Stimulated activated memory B cell treated with anti-CD40 and anti-IgM and Interleukin-4, amounts not matched to agents 10 μg/mL and 1 μg/mL and 100 μg/mL, for 72 hours (primary cell): ENCODE measurements at regions not wholly inside any gene's neighbourhood (a gene's known extent, or its start where the extent isn't known, plus 50 kb on each side); places are given as distances from the start of the nearest gene placed in this dataset.
"Not testable (repeated sequence)": the region's sequence is repeated elsewhere in the genome, so short reads cannot be mapped to it uniquely, and the experiment has no call there.

ENCODE experiments used
- ATAC-seq: fragments of 150-1000 bp; cut with Tn5 transposase; 2 replicates; pipeline ENCODE4 v1.10.0; 2021
- H3K27ac Mint-ChIP-seq: one replicate; pipeline ENCODE4 v1.8.0; 2022; ENCODE audit warnings: mild to moderate bottlenecking, mixed read lengths
- H3K27me3 Mint-ChIP-seq: one replicate; pipeline ENCODE4 v1.8.0; 2022; ENCODE audit warnings: mixed read lengths
- H3K36me3 Mint-ChIP-seq: one replicate; pipeline ENCODE4 v1.8.0; 2022; ENCODE audit warnings: mixed read lengths
- H3K4me1 Mint-ChIP-seq: one replicate; pipeline ENCODE4 v1.8.0; 2022; ENCODE audit warnings: mixed read lengths
- H3K4me3 Mint-ChIP-seq: one replicate; pipeline ENCODE4 v1.8.0; 2022; ENCODE audit warnings: mild to moderate bottlenecking, moderate library complexity, mixed read lengths
- H3K9me3 Mint-ChIP-seq: one replicate; pipeline ENCODE4 v1.8.0; 2022; ENCODE audit warnings: mixed read lengths

DNA sequence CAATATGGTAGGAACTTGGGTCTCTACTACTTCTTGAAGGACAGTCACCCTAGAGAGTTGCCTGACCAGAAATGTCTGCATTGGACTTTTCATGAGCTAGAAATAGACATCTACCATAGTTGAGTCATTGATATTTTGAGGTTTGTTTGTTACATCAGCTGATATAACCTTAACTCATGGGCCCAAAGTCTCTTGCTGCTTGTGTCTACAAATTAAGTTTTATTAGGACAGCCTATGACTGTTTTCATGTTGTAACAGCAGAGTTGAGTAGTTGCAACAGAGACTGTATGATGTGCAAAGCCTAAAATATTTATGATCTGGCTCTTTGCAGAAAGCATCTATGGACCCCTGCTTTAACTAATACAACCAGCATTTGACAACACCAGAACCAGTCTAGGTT lies 155.3 kb downstream of the MIAT start:
- H3K9me3 Mint-ChIP-seq, result peaks cover 8% of the 10 kb centered on the region
- no peak overlapping the region for H3K27ac Mint-ChIP-seq
- no peaks in the 10 kb centered on the region for H3K4me1 Mint-ChIP-seq
- H3K27me3 Mint-ChIP-seq, result no peaks in the 10 kb centered on the region
- ATAC-seq, result no peak
- no peak overlapping the region for H3K4me3 Mint-ChIP-seq
- H3K36me3 Mint-ChIP-seq, result peaks cover 42% of the 10 kb centered on the region

DNA sequence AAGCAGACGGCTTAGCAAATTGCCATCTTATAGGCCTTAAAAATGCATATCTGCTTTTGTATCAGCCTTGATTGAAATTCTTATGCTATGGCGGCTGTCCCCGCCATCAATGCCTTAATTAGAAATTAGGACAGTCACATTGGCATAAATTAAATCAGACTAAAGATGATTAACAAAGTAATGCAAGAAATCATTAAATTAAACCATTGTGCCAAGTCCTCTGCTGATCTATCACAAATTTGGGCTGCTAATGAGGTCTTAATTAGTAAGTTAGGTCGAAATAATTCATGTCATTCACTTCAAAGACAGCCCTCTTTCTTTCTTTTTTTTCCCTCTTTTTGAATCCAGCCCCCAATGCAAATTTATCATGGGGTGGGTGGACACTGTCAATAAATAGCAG lies 159.3 kb downstream of the MIAT start:
- no peak overlapping the region for H3K27ac Mint-ChIP-seq
- H3K4me3 Mint-ChIP-seq, result no peak overlapping the region
- H3K36me3 Mint-ChIP-seq, result peaks cover 37% of the 10 kb centered on the region
- no peak for ATAC-seq
- H3K9me3 Mint-ChIP-seq, result peaks cover 14% of the 10 kb centered on the region
- H3K27me3 Mint-ChIP-seq, result no peaks in the 10 kb centered on the region
- no peaks in the 10 kb centered on the region for H3K4me1 Mint-ChIP-seq

DNA sequence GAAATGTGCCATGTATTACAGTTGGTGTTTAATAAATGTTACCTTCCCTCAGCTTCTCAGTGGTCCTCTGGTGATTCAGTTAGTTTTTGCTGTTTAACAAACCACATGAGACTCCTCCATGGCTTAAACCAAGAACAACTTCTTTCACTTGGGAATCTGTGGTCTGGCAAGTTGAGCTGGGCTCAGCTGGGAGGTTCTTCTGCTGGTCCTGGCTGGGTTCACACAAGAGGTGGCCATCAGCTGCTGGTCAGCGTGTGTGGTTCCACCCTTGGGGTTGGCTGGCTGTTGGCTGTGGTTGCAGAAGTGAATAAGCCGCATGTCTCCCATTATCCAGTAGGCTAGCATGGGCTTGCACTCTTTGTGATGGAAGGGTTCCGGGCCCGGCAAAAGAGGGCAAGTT lies 160.5 kb downstream of the MIAT start:
- no peaks in the 10 kb centered on the region for H3K4me1 Mint-ChIP-seq
- H3K9me3 Mint-ChIP-seq, result peaks cover 14% of the 10 kb centered on the region
- H3K36me3 Mint-ChIP-seq, result peaks cover 30% of the 10 kb centered on the region
- ATAC-seq, result no peak
- no peak overlapping the region for H3K4me3 Mint-ChIP-seq
- H3K27ac Mint-ChIP-seq, result no peak overlapping the region
- no peaks in the 10 kb centered on the region for H3K27me3 Mint-ChIP-seq

DNA sequence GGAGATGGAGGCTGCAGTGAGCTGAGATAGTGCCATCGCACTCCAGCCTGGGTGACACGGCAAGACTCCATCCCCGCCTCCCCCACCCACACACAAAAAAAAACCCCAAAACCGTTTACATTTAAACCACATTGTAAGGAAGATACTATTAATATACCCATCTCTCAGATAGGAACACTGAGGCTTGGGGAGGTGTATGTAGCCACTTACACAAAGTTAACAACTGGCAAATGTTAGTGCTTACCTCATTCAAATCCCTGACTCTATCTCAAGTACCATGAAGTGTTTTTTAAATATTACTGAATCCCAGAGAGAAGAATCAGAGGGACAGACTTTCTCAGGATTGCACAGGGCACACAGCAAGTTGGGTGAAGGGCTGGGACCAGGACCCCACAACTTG lies 164.5 kb downstream of the MIAT start:
- Mint-ChIP-seq H3K4me1 (no peaks in the 10 kb centered on the region), H3K27ac (no peak overlapping the region)
- ATAC-seq, result no peak

DNA sequence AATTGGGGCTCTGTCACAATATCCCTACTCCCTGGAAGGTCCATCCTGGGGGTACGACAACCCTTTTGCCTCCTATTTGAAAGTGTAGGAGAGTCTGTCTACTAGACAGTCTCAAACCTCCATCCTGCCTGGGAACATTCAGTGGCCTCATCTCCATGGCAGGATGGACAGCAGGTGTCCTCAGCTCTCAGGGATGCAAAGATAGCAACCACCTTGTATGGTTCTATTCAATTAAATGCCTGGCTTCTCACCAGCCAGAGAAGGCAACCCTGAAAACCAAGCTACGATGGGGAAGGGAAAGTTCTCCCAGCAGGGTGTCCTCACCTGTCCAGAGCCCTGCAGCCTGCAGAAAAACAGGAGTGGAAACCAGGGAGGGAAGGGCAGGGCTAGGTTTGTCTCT lies 164.9 kb downstream of the MIAT start:
- Mint-ChIP-seq H3K27me3 (no peaks in the 10 kb centered on the region), H3K4me1 (no peaks in the 10 kb centered on the region), H3K36me3 (peaks cover 14% of the 10 kb centered on the region), H3K9me3 (peaks cover 10% of the 10 kb centered on the region), H3K27ac (no peak overlapping the region), H3K4me3 (no peak overlapping the region)
- ATAC-seq, result no peak

More for the DNA sequence above, 164.5 kb downstream of the MIAT start:
- H3K27me3 Mint-ChIP-seq, result no peaks in the 10 kb centered on the region
- H3K4me3 Mint-ChIP-seq, result no peak overlapping the region
- peaks cover 18% of the 10 kb centered on the region for H3K36me3 Mint-ChIP-seq
- H3K9me3 Mint-ChIP-seq, result peaks cover 11% of the 10 kb centered on the region

DNA sequence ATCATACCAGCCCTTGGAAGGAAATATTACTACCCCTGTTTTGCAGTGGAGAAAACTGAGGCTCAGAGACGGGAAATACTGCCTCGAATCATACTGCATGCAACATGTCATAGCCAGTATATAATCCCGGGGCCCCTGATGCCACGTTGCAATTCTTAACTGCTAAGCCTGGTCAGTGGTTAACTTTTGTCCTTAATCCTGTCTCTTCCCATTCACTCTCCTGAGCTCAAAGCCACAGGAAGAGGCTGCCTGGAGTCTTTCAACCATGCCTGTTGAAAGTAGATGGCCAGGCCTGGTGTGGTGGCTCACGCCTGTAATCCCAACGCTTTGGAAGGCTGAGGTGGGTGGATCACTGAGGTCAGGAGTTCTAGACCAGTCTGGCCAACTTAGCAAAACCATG lies 166.6 kb downstream of the MIAT start:
- ATAC-seq, result no peak
- no peaks in the 10 kb centered on the region for H3K27me3 Mint-ChIP-seq
- H3K4me1 Mint-ChIP-seq, result peaks cover 5% of the 10 kb centered on the region
- H3K27ac Mint-ChIP-seq, result no peak overlapping the region
- peaks cover 5% of the 10 kb centered on the region for H3K36me3 Mint-ChIP-seq
- no peaks in the 10 kb centered on the region for H3K9me3 Mint-ChIP-seq
- H3K4me3 Mint-ChIP-seq, result no peak overlapping the region

DNA sequence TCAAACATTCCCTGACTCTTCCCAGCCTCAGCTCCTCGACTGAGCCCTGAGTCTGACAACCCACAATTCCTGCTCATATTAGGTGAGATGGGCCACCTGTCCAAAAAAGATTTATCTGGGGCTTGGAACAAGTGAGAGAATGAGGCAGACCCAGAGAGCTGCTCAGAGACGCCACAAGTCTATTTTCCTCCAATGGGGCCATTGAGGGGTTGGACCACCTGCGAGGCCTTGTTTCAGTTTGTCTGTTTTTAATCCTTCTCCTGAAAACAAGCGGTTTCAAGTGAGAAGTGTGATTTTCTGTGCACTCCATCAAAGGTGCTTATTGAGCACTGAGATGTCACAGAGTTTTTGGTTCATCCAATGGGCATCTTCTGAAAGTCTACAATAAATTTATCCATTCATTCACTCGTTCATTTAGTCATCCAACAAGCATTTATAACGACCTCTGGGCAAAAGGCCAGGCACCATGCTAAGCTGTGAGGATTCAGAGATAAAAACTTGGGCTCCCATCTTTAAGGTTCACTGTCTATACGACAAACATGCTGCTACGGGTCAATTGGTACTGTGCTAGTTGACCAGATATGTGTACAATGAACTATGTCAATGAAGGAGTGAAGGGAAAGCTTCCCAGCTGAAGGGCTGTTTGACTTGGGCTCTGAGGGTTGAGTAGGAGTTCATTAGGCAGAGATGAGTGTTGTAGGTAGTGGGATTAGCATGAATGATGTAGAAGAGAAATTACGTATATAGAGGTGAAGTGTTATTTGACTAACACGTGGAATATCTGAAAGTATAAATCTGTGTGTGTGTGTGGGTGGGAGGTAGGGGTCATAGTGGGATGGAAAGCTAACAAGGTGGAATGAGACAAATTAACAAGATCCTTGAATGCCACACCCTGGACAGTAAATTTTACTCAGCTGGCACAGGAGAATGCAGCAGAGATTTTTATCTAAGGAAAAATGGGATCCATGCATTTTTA lies 168.9 kb downstream of the MIAT start:
- no peak overlapping the region for H3K27ac Mint-ChIP-seq
- no peaks in the 10 kb centered on the region for H3K9me3 Mint-ChIP-seq
- peaks cover 5% of the 10 kb centered on the region for H3K36me3 Mint-ChIP-seq
- no peak overlapping the region for H3K4me3 Mint-ChIP-seq
- ATAC-seq, result no peak
- no peaks in the 10 kb centered on the region for H3K27me3 Mint-ChIP-seq
- H3K4me1 Mint-ChIP-seq, result peaks cover 5% of the 10 kb centered on the region

DNA sequence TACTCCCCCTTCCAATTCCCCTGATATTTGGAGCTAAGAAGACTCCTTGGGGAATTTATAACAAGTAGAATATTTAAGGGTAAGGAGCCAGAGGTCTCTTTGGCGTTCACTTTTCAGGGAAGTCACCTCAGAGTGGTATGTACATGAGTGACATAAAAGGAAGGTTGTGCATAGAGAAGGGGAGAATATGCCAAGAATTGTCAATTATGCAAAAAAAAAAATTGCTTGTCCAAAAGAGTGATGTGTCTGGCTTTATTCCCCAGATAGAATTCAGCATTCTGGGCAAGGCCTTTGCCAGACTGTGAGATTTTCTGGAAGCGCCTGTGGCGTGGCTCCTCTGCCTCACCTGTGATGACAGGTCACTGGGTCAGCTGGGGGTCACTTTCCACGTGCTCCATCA lies 170.2 kb downstream of the MIAT start:
- Mint-ChIP-seq H3K4me1 (peaks cover 5% of the 10 kb centered on the region), H3K27me3 (no peaks in the 10 kb centered on the region)

DNA sequence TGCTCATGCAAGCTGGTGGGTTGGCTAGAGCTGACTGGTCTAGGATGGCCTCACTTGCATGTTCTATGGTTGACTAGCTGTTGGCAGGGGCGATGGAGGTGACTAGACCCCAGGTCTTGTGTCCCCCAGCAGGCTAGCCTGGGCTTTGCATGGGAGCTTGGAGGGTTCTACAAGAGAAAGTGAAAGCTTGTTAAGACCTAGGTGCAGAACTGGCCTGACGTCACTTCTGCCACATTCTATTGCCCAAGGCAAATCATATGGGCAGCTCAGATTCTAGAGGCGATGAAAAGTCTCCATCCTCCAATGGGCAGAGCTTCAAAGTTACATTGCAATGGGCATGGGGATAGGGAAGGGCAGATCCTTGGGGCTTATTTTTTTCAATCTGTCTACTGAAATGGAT lies 170.9 kb downstream of the MIAT start:
- Mint-ChIP-seq H3K27ac (no peak overlapping the region), H3K27me3 (no peaks in the 10 kb centered on the region), H3K9me3 (no peaks in the 10 kb centered on the region), H3K36me3 (peaks cover 5% of the 10 kb centered on the region), H3K4me3 (no peak overlapping the region), H3K4me1 (peaks cover 5% of the 10 kb centered on the region)
- no peak for ATAC-seq

More for the DNA sequence above, 170.2 kb downstream of the MIAT start:
- H3K4me3 Mint-ChIP-seq, result no peak overlapping the region
- H3K36me3 Mint-ChIP-seq, result peaks cover 5% of the 10 kb centered on the region
- no peaks in the 10 kb centered on the region for H3K9me3 Mint-ChIP-seq
- ATAC-seq, result no peak
- no peak overlapping the region for H3K27ac Mint-ChIP-seq

DNA sequence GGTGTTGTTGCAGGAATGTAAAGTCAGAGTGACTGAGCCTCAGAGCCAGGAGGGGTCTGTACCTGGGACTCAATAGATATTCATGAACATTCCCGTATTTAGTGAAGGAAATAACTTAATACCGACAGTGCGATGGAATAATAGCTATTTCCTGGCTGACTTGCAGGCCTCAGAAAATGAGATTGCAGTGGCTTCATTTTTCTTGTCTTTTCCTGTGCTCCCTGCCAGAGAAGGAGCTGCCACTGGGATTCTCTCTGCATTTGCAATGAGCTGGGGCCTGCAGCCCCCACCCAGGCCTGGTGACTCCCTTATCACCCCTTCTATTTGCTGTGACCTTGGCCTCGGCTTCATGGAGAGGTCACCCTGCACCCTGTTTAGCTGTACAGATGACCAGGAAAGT lies 173.4 kb downstream of the MIAT start:
- H3K4me1 Mint-ChIP-seq, result peaks cover 5% of the 10 kb centered on the region
- H3K4me3 Mint-ChIP-seq, result no peak overlapping the region
- no peaks in the 10 kb centered on the region for H3K9me3 Mint-ChIP-seq
- peaks cover 5% of the 10 kb centered on the region for H3K36me3 Mint-ChIP-seq
- no peak for ATAC-seq
- no peak overlapping the region for H3K27ac Mint-ChIP-seq
- H3K27me3 Mint-ChIP-seq, result no peaks in the 10 kb centered on the region

DNA sequence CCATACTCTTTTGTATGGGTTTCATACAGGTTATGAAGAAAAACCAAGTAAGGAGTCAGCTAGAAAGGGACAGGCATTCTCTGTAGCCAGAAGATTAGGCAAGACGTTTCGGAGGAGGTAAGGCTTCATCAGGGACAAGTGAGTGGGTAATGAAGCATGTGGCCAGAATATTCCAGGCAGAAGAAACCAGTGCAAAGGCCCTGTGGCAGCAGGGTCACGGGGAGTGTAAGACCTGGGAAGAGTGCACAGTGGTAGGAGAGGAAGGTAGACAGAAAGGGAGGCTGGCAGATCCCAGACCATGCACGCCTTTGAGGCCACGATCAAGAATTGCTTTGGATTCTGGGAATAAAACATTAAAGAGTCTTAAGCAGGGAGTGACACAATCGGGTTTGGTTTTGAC lies 177.6 kb downstream of the MIAT start:
- Mint-ChIP-seq H3K36me3 (no peaks in the 10 kb centered on the region), H3K4me1 (no peaks in the 10 kb centered on the region), H3K9me3 (no peaks in the 10 kb centered on the region), H3K4me3 (no peak overlapping the region), H3K27ac (no peak overlapping the region), H3K27me3 (no peaks in the 10 kb centered on the region)
- ATAC-seq, result no peak

DNA sequence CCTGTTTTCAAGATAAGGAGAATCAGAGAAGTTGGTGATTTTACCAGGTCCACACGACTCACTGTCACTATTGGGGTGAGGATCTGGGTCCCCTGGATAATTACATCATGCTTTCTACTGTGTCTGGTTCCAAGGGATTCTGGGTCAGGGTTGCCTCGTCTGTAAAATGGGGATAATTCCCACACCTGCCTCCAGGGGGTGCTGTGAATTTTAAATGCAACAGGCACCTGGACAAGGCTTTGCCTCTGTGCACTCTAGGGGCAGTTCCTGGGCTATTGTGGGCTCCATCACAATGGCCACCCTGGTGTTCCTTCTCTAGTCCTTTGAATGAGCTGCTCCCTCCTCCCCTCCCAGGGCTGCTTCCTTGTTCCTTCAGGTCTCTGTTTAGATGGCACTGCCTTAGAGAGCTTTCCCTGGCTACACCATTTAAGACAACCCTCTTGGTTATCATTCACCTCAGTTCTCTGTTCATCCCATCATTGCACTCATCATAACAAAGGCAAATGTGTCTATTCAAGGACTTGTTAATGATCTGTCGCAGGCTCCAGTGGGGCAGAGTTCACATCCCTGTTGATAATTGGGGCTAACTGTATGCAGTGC lies 178.6 kb downstream of the MIAT start:
- Mint-ChIP-seq H3K4me1 (no peaks in the 10 kb centered on the region), H3K4me3 (no peak overlapping the region), H3K27ac (no peak overlapping the region), H3K9me3 (no peaks in the 10 kb centered on the region), H3K27me3 (no peaks in the 10 kb centered on the region), H3K36me3 (peaks cover 6% of the 10 kb centered on the region)
- ATAC-seq, result no peak

DNA sequence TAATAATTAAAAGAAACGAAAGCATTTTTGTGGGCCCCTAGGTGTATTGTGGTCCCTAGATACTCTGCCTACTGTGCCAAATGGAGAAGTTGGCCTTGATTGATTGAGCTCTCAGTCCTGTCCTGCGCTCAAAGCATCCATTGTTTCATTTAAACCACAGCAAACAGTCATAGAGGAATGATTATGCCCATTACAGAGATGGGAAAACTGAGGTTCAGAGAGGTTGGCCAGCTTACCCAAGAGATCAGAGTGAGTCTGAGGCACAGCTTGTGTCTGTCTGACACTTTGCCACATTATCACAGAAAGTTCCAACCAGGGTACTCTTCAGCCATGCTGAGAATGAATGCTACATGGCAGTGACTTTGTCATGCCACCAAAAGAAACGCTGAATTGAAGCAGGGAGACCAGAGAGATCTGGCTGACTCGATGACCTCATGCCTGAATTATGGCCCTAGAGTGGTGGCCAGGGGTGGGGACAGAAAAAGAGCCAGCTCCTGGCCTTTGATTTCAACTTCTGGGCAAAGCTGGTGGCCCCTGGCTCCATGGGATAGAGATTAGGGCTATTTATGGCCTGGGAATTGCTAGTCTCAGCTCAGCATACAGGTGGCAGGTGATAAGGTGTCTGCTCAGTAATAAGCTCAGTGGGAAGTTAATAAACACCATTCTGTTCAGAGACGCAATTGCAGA lies 180.5 kb downstream of the MIAT start:
- no peak for ATAC-seq
- no peaks in the 10 kb centered on the region for H3K9me3 Mint-ChIP-seq
- H3K4me3 Mint-ChIP-seq, result no peak overlapping the region

DNA sequence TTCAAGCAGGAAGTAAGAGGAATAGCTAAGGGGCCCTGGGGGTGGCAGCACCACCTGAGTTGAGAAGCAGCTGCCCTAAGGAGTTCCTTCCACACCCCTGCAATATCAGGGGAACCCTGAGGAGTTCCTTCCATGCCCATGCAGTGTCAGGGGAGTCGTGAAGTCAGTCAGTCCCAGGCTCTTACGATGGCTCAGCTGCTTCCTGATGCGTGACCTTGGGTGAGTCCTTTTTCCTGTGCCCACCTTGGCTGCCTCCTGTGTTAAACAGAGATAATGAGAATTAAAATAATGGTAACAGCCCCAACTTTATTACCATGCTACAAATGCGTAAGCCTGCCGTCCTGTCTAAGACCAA lies 181.1 kb downstream of the MIAT start:
- H3K4me3 Mint-ChIP-seq, result no peak overlapping the region
- no peak overlapping the region for H3K27ac Mint-ChIP-seq
- no peak for ATAC-seq
- no peaks in the 10 kb centered on the region for H3K27me3 Mint-ChIP-seq
- H3K36me3 Mint-ChIP-seq, result peaks cover 6% of the 10 kb centered on the region
- no peaks in the 10 kb centered on the region for H3K9me3 Mint-ChIP-seq
- no peaks in the 10 kb centered on the region for H3K4me1 Mint-ChIP-seq

More for the DNA sequence above, 180.5 kb downstream of the MIAT start:
- peaks cover 6% of the 10 kb centered on the region for H3K36me3 Mint-ChIP-seq
- H3K27me3 Mint-ChIP-seq, result no peaks in the 10 kb centered on the region
- H3K4me1 Mint-ChIP-seq, result no peaks in the 10 kb centered on the region
- H3K27ac Mint-ChIP-seq, result no peak overlapping the region

DNA sequence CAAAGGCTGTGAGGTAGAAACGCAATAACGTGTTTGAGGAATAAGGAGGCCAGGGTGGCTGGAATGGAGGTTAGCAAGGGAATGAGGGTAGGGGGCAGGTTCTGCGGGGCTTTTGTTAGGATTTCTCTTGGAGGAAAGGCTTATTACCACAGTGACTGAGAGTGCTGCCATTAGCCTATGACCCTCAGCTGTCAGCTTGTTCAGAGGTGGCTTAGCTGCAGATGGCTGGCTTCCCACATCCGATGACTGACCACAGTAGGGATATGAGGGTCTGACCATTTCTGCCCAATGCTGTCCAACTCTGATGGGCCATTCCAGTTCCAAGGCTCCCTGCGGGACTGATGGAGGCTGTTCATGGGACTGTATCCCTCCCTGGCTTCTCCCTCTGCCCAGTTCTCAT lies 181.8 kb downstream of the MIAT start:
- no peak overlapping the region for H3K4me3 Mint-ChIP-seq
- peaks cover 6% of the 10 kb centered on the region for H3K36me3 Mint-ChIP-seq
- no peaks in the 10 kb centered on the region for H3K4me1 Mint-ChIP-seq
- ATAC-seq, result no peak
- H3K9me3 Mint-ChIP-seq, result no peaks in the 10 kb centered on the region
- H3K27me3 Mint-ChIP-seq, result no peaks in the 10 kb centered on the region
- no peak overlapping the region for H3K27ac Mint-ChIP-seq

DNA sequence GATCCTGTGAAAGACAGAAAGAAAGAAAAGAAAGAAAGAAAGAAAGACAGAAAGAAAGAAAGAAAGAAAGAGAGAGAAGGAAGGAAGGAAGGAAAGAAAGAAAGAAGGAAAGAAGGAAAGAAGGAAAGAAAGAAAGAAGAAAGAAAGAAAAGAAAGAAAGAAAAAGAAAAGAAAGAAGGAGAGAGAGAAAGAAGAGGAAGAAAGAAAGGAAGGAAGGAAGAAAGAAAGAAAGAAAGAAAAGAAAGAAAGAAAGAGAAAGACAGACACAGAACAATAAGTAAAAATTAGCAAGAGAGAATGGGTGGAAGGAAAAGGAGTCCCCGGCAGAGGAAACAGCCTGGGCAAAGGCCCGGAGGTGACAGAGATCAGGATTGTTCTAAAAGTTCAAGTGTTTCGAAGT lies 183.4 kb downstream of the MIAT start:
- not testable (repeated sequence) for H3K27ac Mint-ChIP-seq, H3K9me3 Mint-ChIP-seq, ATAC-seq, H3K36me3 Mint-ChIP-seq, H3K4me3 Mint-ChIP-seq, H3K27me3 Mint-ChIP-seq, H3K4me1 Mint-ChIP-seq
